Dendritic cell treated with granulocyte-macrophage colony-stimulating factor and Interleukin-4, amounts not matched to agents 40 ng/mL and 50 ng/mL, for 4 days (primary cell): ENCODE measurements at regions not wholly inside any gene's neighbourhood (a gene's known extent, or its start where the extent isn't known, plus 50 kb on each side); places are given as distances from the start of the nearest gene placed in this dataset.

Experiments used
- H3K27ac Mint-ChIP-seq: one replicate; pipeline ENCODE4 v1.8.0; 2022; ENCODE audit warnings: mild to moderate bottlenecking, mixed read lengths
- H3K27me3 Mint-ChIP-seq: one replicate; pipeline ENCODE4 v1.8.0; 2022; ENCODE audit warnings: mild to moderate bottlenecking, mixed read lengths
- H3K36me3 Mint-ChIP-seq: one replicate; pipeline ENCODE4 v1.8.0; 2022; ENCODE audit warnings: low read depth, mixed read lengths
- H3K4me1 Mint-ChIP-seq: one replicate; pipeline ENCODE4 v1.8.0; 2022; ENCODE audit warnings: low read depth, mixed read lengths
- H3K4me3 Mint-ChIP-seq: one replicate; pipeline ENCODE4 v1.8.0; 2022; ENCODE audit warnings: mild to moderate bottlenecking, moderate library complexity, mixed read lengths
- H3K9me3 Mint-ChIP-seq: one replicate; pipeline ENCODE4 v1.8.0; 2022; ENCODE audit warnings: mixed read lengths
- intact Hi-C: fragments of 100-400 bp; cut with micrococcal nuclease; formaldehyde crosslinking; loops from one replicate; pipeline ENCODE4 v1.15.0; 2022

- H3K36me3 Mint-ChIP-seq = no peaks in the 10 kb centered on the region
- H3K9me3 Mint-ChIP-seq = peaks cover 16% of the 10 kb centered on the region
- intact Hi-C loops = loop anchor here (5.0 kb wide), 1 partner anchor 52 kb away; no protein-coding TSS in a partner anchor
- H3K4me1 Mint-ChIP-seq = peaks cover 11% of the 10 kb centered on the region
- no peak overlapping the region for H3K27ac Mint-ChIP-seq
- H3K4me3 Mint-ChIP-seq = no peak overlapping the region
- peaks cover 87% of the 10 kb centered on the region for H3K27me3 Mint-ChIP-seq
Observed at GRCh38 chr2:217299590-217299989, 439.7 kb upstream of the TNP1 start.

GRCh38 chr2:217297096-217297495 is 437.2 kb upstream of the TNP1 start:
- Mint-ChIP-seq H3K4me3 (no peak overlapping the region), H3K27me3 (peaks cover 86% of the 10 kb centered on the region), H3K9me3 (peaks cover 16% of the 10 kb centered on the region), H3K4me1 (peaks cover 11% of the 10 kb centered on the region), H3K27ac (no peak overlapping the region), H3K36me3 (no peaks in the 10 kb centered on the region)
- intact Hi-C loops = loop anchor here (5.0 kb wide), 1 partner anchor 50 kb away; no protein-coding TSS in a partner anchor

GRCh38 chr2:217294818-217295217 is 435.0 kb upstream of the TNP1 start:
- H3K27ac Mint-ChIP-seq = no peak overlapping the region
- no peak overlapping the region for H3K4me3 Mint-ChIP-seq
- H3K27me3 Mint-ChIP-seq = peaks cover 89% of the 10 kb centered on the region
- no peaks in the 10 kb centered on the region for H3K36me3 Mint-ChIP-seq
- H3K9me3 Mint-ChIP-seq = peaks cover 16% of the 10 kb centered on the region
- intact Hi-C loops = loop anchor here (5.0 kb wide), 1 partner anchor 48 kb away; no protein-coding TSS in a partner anchor
- H3K4me1 Mint-ChIP-seq = no peaks in the 10 kb centered on the region

GRCh38 chr2:217294211-217294610 is 434.3 kb upstream of the TNP1 start:
- no peaks in the 10 kb centered on the region for H3K36me3 Mint-ChIP-seq

GRCh38 chr2:217293607-217294006 is 433.7 kb upstream of the TNP1 start:
- H3K4me1 Mint-ChIP-seq = no peaks in the 10 kb centered on the region

More at GRCh38 chr2:217294211-217294610, 434.3 kb upstream of the TNP1 start:
- peaks cover 89% of the 10 kb centered on the region for H3K27me3 Mint-ChIP-seq
- no peaks in the 10 kb centered on the region for H3K4me1 Mint-ChIP-seq
- H3K9me3 Mint-ChIP-seq = peaks cover 16% of the 10 kb centered on the region
- no peak overlapping the region for H3K27ac Mint-ChIP-seq
- intact Hi-C loops = no loop called here
- H3K4me3 Mint-ChIP-seq = no peak overlapping the region

GRCh38 chr2:217293046-217293445 is 433.2 kb upstream of the TNP1 start:
- intact Hi-C loops = no loop called here
- no peaks in the 10 kb centered on the region for H3K36me3 Mint-ChIP-seq
- H3K4me3 Mint-ChIP-seq = no peak overlapping the region
- peaks cover 90% of the 10 kb centered on the region for H3K27me3 Mint-ChIP-seq
- H3K9me3 Mint-ChIP-seq = peaks cover 16% of the 10 kb centered on the region
- H3K27ac Mint-ChIP-seq = no peak overlapping the region
- H3K4me1 Mint-ChIP-seq = no peaks in the 10 kb centered on the region

More at GRCh38 chr2:217293607-217294006, 433.7 kb upstream of the TNP1 start:
- intact Hi-C loops = no loop called here
- no peaks in the 10 kb centered on the region for H3K36me3 Mint-ChIP-seq
- H3K27me3 Mint-ChIP-seq = peaks cover 88% of the 10 kb centered on the region
- peaks cover 16% of the 10 kb centered on the region for H3K9me3 Mint-ChIP-seq
- no peak overlapping the region for H3K27ac Mint-ChIP-seq
- no peak overlapping the region for H3K4me3 Mint-ChIP-seq

GRCh38 chr2:217291259-217291658 is 431.4 kb upstream of the TNP1 start:
- H3K27ac Mint-ChIP-seq = no peak overlapping the region
- no peaks in the 10 kb centered on the region for H3K36me3 Mint-ChIP-seq
- H3K4me1 Mint-ChIP-seq = no peaks in the 10 kb centered on the region
- intact Hi-C loops = no loop called here
- H3K9me3 Mint-ChIP-seq = peaks cover 2% of the 10 kb centered on the region
- no peak overlapping the region for H3K4me3 Mint-ChIP-seq
- H3K27me3 Mint-ChIP-seq = peaks cover 87% of the 10 kb centered on the region

- peaks cover 83% of the 10 kb centered on the region for H3K27me3 Mint-ChIP-seq
- H3K27ac Mint-ChIP-seq = no peak overlapping the region
- no peaks in the 10 kb centered on the region for H3K9me3 Mint-ChIP-seq
- H3K4me1 Mint-ChIP-seq = no peaks in the 10 kb centered on the region
- H3K4me3 Mint-ChIP-seq = no peak overlapping the region
- H3K36me3 Mint-ChIP-seq = no peaks in the 10 kb centered on the region
- intact Hi-C loops = no loop called here
Observed at GRCh38 chr2:217290467-217290866, 430.6 kb upstream of the TNP1 start.

- Mint-ChIP-seq H3K27me3 (peaks cover 83% of the 10 kb centered on the region), H3K27ac (no peak overlapping the region), H3K4me3 (no peak overlapping the region), H3K9me3 (no peaks in the 10 kb centered on the region), H3K4me1 (no peaks in the 10 kb centered on the region), H3K36me3 (no peaks in the 10 kb centered on the region)
- intact Hi-C loops = no loop called here
Observed at GRCh38 chr2:217289907-217290280, 430.0 kb upstream of the TNP1 start.

- intact Hi-C loops = no loop called here
- H3K36me3 Mint-ChIP-seq = no peaks in the 10 kb centered on the region
- peaks cover 82% of the 10 kb centered on the region for H3K27me3 Mint-ChIP-seq
- H3K27ac Mint-ChIP-seq = no peak overlapping the region
- no peak overlapping the region for H3K4me3 Mint-ChIP-seq
- H3K4me1 Mint-ChIP-seq = no peaks in the 10 kb centered on the region
- H3K9me3 Mint-ChIP-seq = no peaks in the 10 kb centered on the region
Observed at GRCh38 chr2:217289177-217289906, 429.5 kb upstream of the TNP1 start.

- intact Hi-C loops = no loop called here
- no peak overlapping the region for H3K4me3 Mint-ChIP-seq
- no peaks in the 10 kb centered on the region for H3K9me3 Mint-ChIP-seq
- H3K27me3 Mint-ChIP-seq = peaks cover 83% of the 10 kb centered on the region
- H3K4me1 Mint-ChIP-seq = no peaks in the 10 kb centered on the region
- no peaks in the 10 kb centered on the region for H3K36me3 Mint-ChIP-seq
- H3K27ac Mint-ChIP-seq = no peak overlapping the region
Observed at GRCh38 chr2:217288472-217289063, 428.7 kb upstream of the TNP1 start.

GRCh38 chr2:217286833-217287232 is 427.0 kb upstream of the TNP1 start:
- Mint-ChIP-seq H3K27ac (no peak overlapping the region), H3K9me3 (no peaks in the 10 kb centered on the region), H3K27me3 (peaks cover 80% of the 10 kb centered on the region), H3K36me3 (no peaks in the 10 kb centered on the region), H3K4me1 (no peaks in the 10 kb centered on the region), H3K4me3 (no peak overlapping the region)
- intact Hi-C loops = no loop called here

GRCh38 chr2:217285926-217286325 is 426.1 kb upstream of the TNP1 start:
- H3K9me3 Mint-ChIP-seq = no peaks in the 10 kb centered on the region

GRCh38 chr2:217283460-217283859 is 423.6 kb upstream of the TNP1 start:
- no peak overlapping the region for H3K4me3 Mint-ChIP-seq
- peaks cover 87% of the 10 kb centered on the region for H3K27me3 Mint-ChIP-seq
- no peaks in the 10 kb centered on the region for H3K36me3 Mint-ChIP-seq
- no peak overlapping the region for H3K27ac Mint-ChIP-seq
- intact Hi-C loops = no loop called here
- H3K4me1 Mint-ChIP-seq = no peaks in the 10 kb centered on the region
- H3K9me3 Mint-ChIP-seq = no peaks in the 10 kb centered on the region

More at GRCh38 chr2:217285926-217286325, 426.1 kb upstream of the TNP1 start:
- H3K4me3 Mint-ChIP-seq = no peak overlapping the region
- H3K27me3 Mint-ChIP-seq = peaks cover 80% of the 10 kb centered on the region
- no peaks in the 10 kb centered on the region for H3K36me3 Mint-ChIP-seq
- intact Hi-C loops = no loop called here
- H3K4me1 Mint-ChIP-seq = no peaks in the 10 kb centered on the region
- H3K27ac Mint-ChIP-seq = no peak overlapping the region
